ENCODE measurements at regions not wholly inside any gene's neighbourhood (a gene's known extent, or its start where the extent isn't known, plus 50 kb on each side); places are given as distances from the start of the nearest gene placed in this dataset.

DNA sequence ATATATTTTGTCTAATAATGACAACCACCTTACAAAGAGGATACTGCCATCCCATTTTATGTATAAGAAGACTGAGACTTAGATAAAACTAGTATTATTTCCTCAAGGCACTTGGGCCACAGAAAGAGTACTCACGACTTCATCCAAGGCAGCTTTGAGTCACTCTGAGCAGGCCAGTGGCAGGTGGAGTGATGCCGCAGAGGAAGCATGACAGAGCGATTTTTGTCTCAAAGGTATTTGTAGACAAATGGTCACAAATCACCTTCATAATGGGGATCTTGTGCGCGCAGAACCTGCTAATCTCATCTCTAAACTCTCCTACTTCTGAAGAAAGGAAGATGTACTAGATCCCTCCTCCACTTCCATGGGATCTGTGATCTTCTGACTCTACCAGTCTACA lies 113.2 kb upstream of the NAMPT start:
- CTCF ChIA-PET, result no interaction called here
- H3K27me3 Mint-ChIP-seq, result peaks cover 38% of the 10 kb centered on the region
- H3K9me3 Mint-ChIP-seq (ENCODE audit: insufficient read depth), result no peaks in the 10 kb centered on the region

DNA sequence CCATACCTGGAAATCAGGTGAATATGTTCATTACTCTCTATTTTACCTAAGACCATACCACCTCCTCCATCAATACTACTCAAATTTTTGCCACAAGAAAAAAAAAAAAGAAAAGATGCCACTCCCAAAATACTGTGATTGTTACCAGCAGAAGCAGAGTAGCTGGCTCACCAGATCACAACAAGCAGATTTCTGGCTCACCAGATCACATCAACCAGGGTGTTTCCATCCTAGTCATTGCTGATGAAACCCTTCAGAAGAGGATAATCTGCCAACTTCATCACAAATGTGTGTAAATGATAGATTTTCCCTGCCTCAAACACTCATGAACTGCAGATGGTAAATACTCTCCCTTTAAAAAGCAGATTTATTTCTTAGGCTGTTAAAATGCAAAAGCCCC lies 109.7 kb upstream of the NAMPT start:
- H3K4me2 ChIP-seq (replicated peaks; ENCODE audit: low read depth, low read length, poor library complexity, severe bottlenecking), result no peak overlapping the region
- Mint-ChIP-seq H3K4me3 (no peak overlapping the region), H3K4me1 (no peaks in the 10 kb centered on the region), H3K27me3 (peaks cover 34% of the 10 kb centered on the region), H3K9me3 (ENCODE audit: insufficient read depth) (no peaks in the 10 kb centered on the region), H3K27ac (no peak overlapping the region)
- TF ChIP-seq, protein P1, sequence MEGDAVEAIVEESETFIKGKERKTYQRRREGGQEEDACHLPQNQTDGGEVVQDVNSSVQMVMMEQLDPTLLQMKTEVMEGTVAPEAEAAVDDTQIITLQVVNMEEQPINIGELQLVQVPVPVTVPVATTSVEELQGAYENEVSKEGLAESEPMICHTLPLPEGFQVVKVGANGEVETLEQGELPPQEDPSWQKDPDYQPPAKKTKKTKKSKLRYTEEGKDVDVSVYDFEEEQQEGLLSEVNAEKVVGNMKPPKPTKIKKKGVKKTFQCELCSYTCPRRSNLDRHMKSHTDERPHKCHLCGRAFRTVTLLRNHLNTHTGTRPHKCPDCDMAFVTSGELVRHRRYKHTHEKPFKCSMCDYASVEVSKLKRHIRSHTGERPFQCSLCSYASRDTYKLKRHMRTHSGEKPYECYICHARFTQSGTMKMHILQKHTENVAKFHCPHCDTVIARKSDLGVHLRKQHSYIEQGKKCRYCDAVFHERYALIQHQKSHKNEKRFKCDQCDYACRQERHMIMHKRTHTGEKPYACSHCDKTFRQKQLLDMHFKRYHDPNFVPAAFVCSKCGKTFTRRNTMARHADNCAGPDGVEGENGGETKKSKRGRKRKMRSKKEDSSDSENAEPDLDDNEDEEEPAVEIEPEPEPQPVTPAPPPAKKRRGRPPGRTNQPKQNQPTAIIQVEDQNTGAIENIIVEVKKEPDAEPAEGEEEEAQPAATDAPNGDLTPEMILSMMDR (IDR thresholded peaks at IDR 0.05), result no peak
- no peak for TF ChIP-seq EZH2 (IDR thresholded peaks at IDR 0.05; ENCODE audit: borderline replicate concordance, insufficient read depth, low read depth, low read length, poor library complexity, severe bottlenecking)
- H3K27ac ChIP-seq (ENCODE audit: low read length in 2 of 2), result no peak overlapping the region
- no peak overlapping the region for H3K9ac ChIP-seq (ENCODE audit: low read length)
- ChIA-PET CTCF (no interaction called here), POLR2A (no interaction called here)
- H3K27me3 ChIP-seq (replicated peaks in 1 of 4; ENCODE audit: control extremely low read depth in 1 of 4, control insufficient read depth in 3 of 4, insufficient read depth in 4 of 4, low read length in 3 of 4), result peaks cover 0 to 7% (median 2%) of the 10 kb centered on the region in 4 experiments
- no peaks in the 10 kb centered on the region for H3K4me1 ChIP-seq (ENCODE audit: control insufficient read depth in 2 of 2, insufficient read depth in 2 of 2, low read length in 2 of 2)
- no peaks in the 10 kb centered on the region for H3K9me3 ChIP-seq (ENCODE audit: control extremely low read depth in 1 of 3, control insufficient read depth in 2 of 3, insufficient read depth in 1 of 3, low read length in 2 of 3)
- no peak overlapping the region for H2AFZ ChIP-seq (ENCODE audit: insufficient read depth, low read depth, low read length, poor library complexity, severe bottlenecking)
- H3K79me2 ChIP-seq (ENCODE audit: control insufficient read depth, insufficient read depth, low read length), result no peaks in the 10 kb centered on the region
- DNase-seq, result no peak
- H4K20me1 ChIP-seq (ENCODE audit: control insufficient read depth, insufficient read depth, low read length, poor library complexity, severe bottlenecking), result no peaks in the 10 kb centered on the region
- intact Hi-C loops (cut with micrococcal nuclease), result no loop called here
- H3K4me3 ChIP-seq (ENCODE audit: control extremely low read depth in 1 of 5, extremely low read depth in 1 of 5, insufficient read depth in 1 of 5, low read depth in 2 of 5, low read length in 4 of 5), result no peak overlapping the region
- ATAC-seq (ENCODE audit: low read depth), result no peak
- H3K36me3 ChIP-seq (replicated peaks in 1 of 2; ENCODE audit: control extremely low read depth in 1 of 2, control insufficient read depth in 1 of 2, extremely low read depth in 1 of 2, insufficient read depth in 2 of 2, low read length in 1 of 2), result no peaks in the 10 kb centered on the region

More for the DNA sequence above, 113.2 kb upstream of the NAMPT start:
- Histone ChIP-seq H2AFZ (ENCODE audit: insufficient read depth, low read depth, low read length, poor library complexity, severe bottlenecking) (no peak overlapping the region), H3K4me2 (replicated peaks; ENCODE audit: low read depth, low read length, poor library complexity, severe bottlenecking) (no peak overlapping the region), H3K9me3 (ENCODE audit: control extremely low read depth in 1 of 3, control insufficient read depth in 2 of 3, insufficient read depth in 1 of 3, low read length in 2 of 3) (no peaks in the 10 kb centered on the region), H3K79me2 (ENCODE audit: control insufficient read depth, insufficient read depth, low read length) (no peaks in the 10 kb centered on the region), H3K27ac (ENCODE audit: low read length in 2 of 2) (no peak overlapping the region), H4K20me1 (ENCODE audit: control insufficient read depth, insufficient read depth, low read length, poor library complexity, severe bottlenecking) (no peaks in the 10 kb centered on the region), H3K9ac (ENCODE audit: low read length) (no peak overlapping the region), H3K27me3 (replicated peaks in 1 of 4; ENCODE audit: control extremely low read depth in 1 of 4, control insufficient read depth in 3 of 4, insufficient read depth in 4 of 4, low read length in 3 of 4) (peaks cover 0 to 3% (median 1%) of the 10 kb centered on the region in 4 experiments), H3K4me1 (ENCODE audit: control insufficient read depth in 2 of 2, insufficient read depth in 2 of 2, low read length in 2 of 2) (no peaks in the 10 kb centered on the region), H3K36me3 (replicated peaks in 1 of 2; ENCODE audit: control extremely low read depth in 1 of 2, control insufficient read depth in 1 of 2, extremely low read depth in 1 of 2, insufficient read depth in 2 of 2, low read length in 1 of 2) (no peaks in the 10 kb centered on the region), H3K4me3 (ENCODE audit: control extremely low read depth in 1 of 5, extremely low read depth in 1 of 5, insufficient read depth in 1 of 5, low read depth in 2 of 5, low read length in 4 of 5) (no peak overlapping the region)
- Mint-ChIP-seq H3K4me3 (no peak overlapping the region), H3K27ac (no peak overlapping the region), H3K4me1 (no peaks in the 10 kb centered on the region)
- DNase-seq, result no peak
- WGBS (ENCODE audit: insufficient coverage), result 92% methylated on average over 2 of the region's 5 CpGs
- no peak for TF ChIP-seq EZH2 (IDR thresholded peaks at IDR 0.05; ENCODE audit: borderline replicate concordance, insufficient read depth, low read depth, low read length, poor library complexity, severe bottlenecking)
- TF ChIP-seq, protein P1 (IDR thresholded peaks at IDR 0.05), result no peak
- intact Hi-C loops (cut with micrococcal nuclease), result no loop called here
- POLR2A ChIA-PET, result no interaction called here
- ATAC-seq (ENCODE audit: low read depth), result no peak
